ENCODE measurements at regions not wholly inside any gene's neighbourhood (a gene's known extent, or its start where the extent isn't known, plus 50 kb on each side); places are given as distances from the start of the nearest gene placed in this dataset.

DNA sequence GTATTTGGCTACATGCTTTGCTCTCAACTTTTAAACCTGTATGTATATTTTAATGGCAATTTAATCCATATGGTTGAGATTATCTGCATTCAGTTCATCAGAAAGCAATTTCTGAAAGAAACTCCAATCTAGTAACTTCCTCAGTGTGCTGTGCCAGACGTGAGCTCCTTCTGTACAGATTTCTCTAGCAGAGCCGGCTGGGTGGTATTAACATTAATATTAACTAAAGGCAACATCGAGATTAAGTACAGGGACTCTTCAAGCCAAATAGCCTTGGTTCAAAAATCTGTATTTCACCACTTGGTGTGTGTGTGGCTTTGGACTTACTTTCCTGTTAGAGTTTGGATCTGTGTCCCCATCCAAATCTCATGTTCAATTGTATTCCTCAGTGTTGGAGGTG lies 55.5 kb upstream of the NUDT7 start:
- no peak for DNase-seq (ENCODE audit: low read depth in 1 of 2, low spot score in 1 of 2)
- TF ChIP-seq POLR2AphosphoS5 (IDR thresholded peaks at IDR 0.05; ENCODE audit: low read depth) (no peak), GABPA (IDR thresholded peaks at IDR 0.05; ENCODE audit: low read depth) (no peak), SPI1 (IDR thresholded peaks at IDR 0.05; ENCODE audit: borderline replicate concordance, low read depth) (no peak)
- TF ChIP-seq, protein P1, sequence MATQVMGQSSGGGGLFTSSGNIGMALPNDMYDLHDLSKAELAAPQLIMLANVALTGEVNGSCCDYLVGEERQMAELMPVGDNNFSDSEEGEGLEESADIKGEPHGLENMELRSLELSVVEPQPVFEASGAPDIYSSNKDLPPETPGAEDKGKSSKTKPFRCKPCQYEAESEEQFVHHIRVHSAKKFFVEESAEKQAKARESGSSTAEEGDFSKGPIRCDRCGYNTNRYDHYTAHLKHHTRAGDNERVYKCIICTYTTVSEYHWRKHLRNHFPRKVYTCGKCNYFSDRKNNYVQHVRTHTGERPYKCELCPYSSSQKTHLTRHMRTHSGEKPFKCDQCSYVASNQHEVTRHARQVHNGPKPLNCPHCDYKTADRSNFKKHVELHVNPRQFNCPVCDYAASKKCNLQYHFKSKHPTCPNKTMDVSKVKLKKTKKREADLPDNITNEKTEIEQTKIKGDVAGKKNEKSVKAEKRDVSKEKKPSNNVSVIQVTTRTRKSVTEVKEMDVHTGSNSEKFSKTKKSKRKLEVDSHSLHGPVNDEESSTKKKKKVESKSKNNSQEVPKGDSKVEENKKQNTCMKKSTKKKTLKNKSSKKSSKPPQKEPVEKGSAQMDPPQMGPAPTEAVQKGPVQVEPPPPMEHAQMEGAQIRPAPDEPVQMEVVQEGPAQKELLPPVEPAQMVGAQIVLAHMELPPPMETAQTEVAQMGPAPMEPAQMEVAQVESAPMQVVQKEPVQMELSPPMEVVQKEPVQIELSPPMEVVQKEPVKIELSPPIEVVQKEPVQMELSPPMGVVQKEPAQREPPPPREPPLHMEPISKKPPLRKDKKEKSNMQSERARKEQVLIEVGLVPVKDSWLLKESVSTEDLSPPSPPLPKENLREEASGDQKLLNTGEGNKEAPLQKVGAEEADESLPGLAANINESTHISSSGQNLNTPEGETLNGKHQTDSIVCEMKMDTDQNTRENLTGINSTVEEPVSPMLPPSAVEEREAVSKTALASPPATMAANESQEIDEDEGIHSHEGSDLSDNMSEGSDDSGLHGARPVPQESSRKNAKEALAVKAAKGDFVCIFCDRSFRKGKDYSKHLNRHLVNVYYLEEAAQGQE (IDR thresholded peaks at IDR 0.05; ENCODE audit: insufficient replicate concordance, low read depth): no peak
- TF ChIP-seq, protein P2, sequence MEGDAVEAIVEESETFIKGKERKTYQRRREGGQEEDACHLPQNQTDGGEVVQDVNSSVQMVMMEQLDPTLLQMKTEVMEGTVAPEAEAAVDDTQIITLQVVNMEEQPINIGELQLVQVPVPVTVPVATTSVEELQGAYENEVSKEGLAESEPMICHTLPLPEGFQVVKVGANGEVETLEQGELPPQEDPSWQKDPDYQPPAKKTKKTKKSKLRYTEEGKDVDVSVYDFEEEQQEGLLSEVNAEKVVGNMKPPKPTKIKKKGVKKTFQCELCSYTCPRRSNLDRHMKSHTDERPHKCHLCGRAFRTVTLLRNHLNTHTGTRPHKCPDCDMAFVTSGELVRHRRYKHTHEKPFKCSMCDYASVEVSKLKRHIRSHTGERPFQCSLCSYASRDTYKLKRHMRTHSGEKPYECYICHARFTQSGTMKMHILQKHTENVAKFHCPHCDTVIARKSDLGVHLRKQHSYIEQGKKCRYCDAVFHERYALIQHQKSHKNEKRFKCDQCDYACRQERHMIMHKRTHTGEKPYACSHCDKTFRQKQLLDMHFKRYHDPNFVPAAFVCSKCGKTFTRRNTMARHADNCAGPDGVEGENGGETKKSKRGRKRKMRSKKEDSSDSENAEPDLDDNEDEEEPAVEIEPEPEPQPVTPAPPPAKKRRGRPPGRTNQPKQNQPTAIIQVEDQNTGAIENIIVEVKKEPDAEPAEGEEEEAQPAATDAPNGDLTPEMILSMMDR (IDR thresholded peaks at IDR 0.05; ENCODE audit: insufficient read depth, low read length): no peak
- Histone ChIP-seq H3K4me3 (replicated peaks; ENCODE audit: insufficient read depth, low read length) (no peak overlapping the region), H3K27me3 (ENCODE audit: insufficient read depth, poor library complexity, severe bottlenecking) (no peaks in the 10 kb centered on the region), H3K27ac (replicated peaks) (no peak overlapping the region)

DNA sequence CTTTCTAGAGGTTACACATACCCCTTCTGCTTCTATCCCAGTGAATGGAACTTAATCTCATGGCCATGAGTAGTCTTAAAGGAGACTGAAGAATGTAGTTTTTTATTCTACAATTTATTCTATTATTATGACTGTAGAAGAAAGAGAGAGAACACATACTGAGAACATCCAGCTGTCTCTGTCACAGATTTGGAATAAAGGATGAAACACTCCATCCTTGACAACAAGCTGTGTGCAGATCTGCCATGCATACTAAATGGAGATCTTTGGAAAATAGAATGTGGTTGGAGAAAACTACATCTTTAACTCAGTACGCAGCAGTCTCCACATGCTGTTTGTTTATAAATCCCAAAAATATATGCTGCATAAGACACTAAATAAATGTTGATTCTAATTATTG lies 54.1 kb upstream of the NUDT7 start:
- no peak for DNase-seq (ENCODE audit: low read depth in 1 of 2, low spot score in 1 of 2)
- Histone ChIP-seq H3K4me3 (replicated peaks; ENCODE audit: insufficient read depth, low read length) (no peak overlapping the region), H3K27me3 (ENCODE audit: insufficient read depth, poor library complexity, severe bottlenecking) (no peaks in the 10 kb centered on the region), H3K27ac (replicated peaks) (no peak overlapping the region)
- TF ChIP-seq GABPA (IDR thresholded peaks at IDR 0.05; ENCODE audit: low read depth) (no peak), SPI1 (IDR thresholded peaks at IDR 0.05; ENCODE audit: borderline replicate concordance, low read depth) (no peak), POLR2AphosphoS5 (IDR thresholded peaks at IDR 0.05; ENCODE audit: low read depth) (no peak)
- TF ChIP-seq, protein P1 (IDR thresholded peaks at IDR 0.05; ENCODE audit: insufficient replicate concordance, low read depth): no peak
- TF ChIP-seq, protein P2 (IDR thresholded peaks at IDR 0.05; ENCODE audit: insufficient read depth, low read length): no peak

DNA sequence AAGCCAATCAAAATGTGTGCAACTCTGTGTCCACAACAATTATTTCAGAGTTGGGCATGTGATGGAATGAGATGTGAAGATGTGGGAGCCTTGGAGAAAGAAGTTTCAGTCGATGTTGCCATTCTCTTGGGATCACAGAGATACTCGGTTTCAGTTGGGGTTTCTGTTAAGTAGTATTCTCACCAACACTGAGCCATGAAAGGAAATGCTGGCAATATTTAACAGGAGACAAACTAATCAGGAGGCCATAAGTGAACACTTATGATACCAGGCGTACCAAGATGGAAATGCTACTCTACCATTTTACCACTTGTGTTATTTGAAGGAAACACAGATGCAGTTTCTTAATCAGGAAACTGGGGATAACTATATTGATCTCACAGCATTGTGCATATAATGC lies 53.3 kb upstream of the NUDT7 start:
- H3K4me3 ChIP-seq (replicated peaks; ENCODE audit: insufficient read depth, low read length): no peak overlapping the region
- no peaks in the 10 kb centered on the region for H3K27me3 ChIP-seq (ENCODE audit: insufficient read depth, poor library complexity, severe bottlenecking)
- no peak overlapping the region for H3K27ac ChIP-seq (replicated peaks)
- TF ChIP-seq POLR2AphosphoS5 (IDR thresholded peaks at IDR 0.05; ENCODE audit: low read depth) (no peak), GABPA (IDR thresholded peaks at IDR 0.05; ENCODE audit: low read depth) (no peak), SPI1 (IDR thresholded peaks at IDR 0.05; ENCODE audit: borderline replicate concordance, low read depth) (no peak)
- TF ChIP-seq, protein P1 (IDR thresholded peaks at IDR 0.05; ENCODE audit: insufficient replicate concordance, low read depth): no peak
- TF ChIP-seq, protein P2 (IDR thresholded peaks at IDR 0.05; ENCODE audit: insufficient read depth, low read length): no peak
- no peak for DNase-seq (ENCODE audit: low read depth in 1 of 2, low spot score in 1 of 2)

Data from HL-60 (cell line).